HepG2 (cell line): ENCODE measurements at regions not wholly inside any gene's neighbourhood (a gene's known extent, or its start where the extent isn't known, plus 50 kb on each side); places are given as distances from the start of the nearest gene placed in this dataset.

Experiments
- ATAC-seq: fragments of 200-7000 bp; cut with Tn5 transposase; 3 replicates; pipeline ENCODE4 v1.9.1; 2020; ENCODE audit warnings: mild to moderate bottlenecking, moderate library complexity
- BruUV-seq: library from RNA; stranded (reverse); fragments of 400-500 nt; replicated peaks from 2 replicates; lab custom pipeline; 2021; lab: Mats Ljungman, UMichigan
- CTCF ChIA-PET: fragments of 300-600 bp; formaldehyde crosslinking; extraction: SDS; loops from one replicate; lab custom pipeline; 2021; ENCODE audit warnings: low total read pairs, inconsistent platforms, low intra/inter-chr PET ratio; lab: Yijun Ruan, JAX
- POLR2A ChIA-PET: fragments of 350-600 bp; sonication (Branson Sonifier 250); formaldehyde crosslinking; loops from one replicate; lab custom pipeline; 2020; ENCODE audit warnings: antibody characterized with exemption, inconsistent platforms; lab: Yijun Ruan, JAX
- DNase-seq: peaks from one replicate; pipeline ENCODE4 v3.0.0-alpha.2; 2015; ENCODE audit warnings: low spot score
- FAIRE-seq: peaks from 3 replicates; lab custom pipeline; 2011; peaks lifted over from hg19 to GRCh38; lab: Jason Lieb, UNC
- H2AFZ ChIP-seq: one replicate; pipeline ENCODE4 v1.6.1; 2011; ENCODE audit warnings: low read length, inconsistent platforms
- H3K27ac ChIP-seq: fragments of 300-600 bp; 3 replicates; pipeline ENCODE4 v1.8.0; 2011; ENCODE audit warnings: mixed run types, mild to moderate bottlenecking, mixed read lengths, low read length, inconsistent platforms; ENCODE audit not compliant: insufficient read depth; ENCODE audit errors: extremely low read length
- H3K27me3 ChIP-seq, 2 experiments: fragments of 200-600 bp in 1 of 2; 2 replicates in 1 of 2; 3 replicates in 1 of 2; pipeline versions ENCODE4 v1.6.0 to v1.8.0; 2011; ENCODE audit warnings: low read length in 2 of 2, mild to moderate bottlenecking in 2 of 2, moderate library complexity in 2 of 2, inconsistent platforms in 1 of 2; ENCODE audit not compliant: insufficient read depth in 2 of 2, control insufficient read depth in 1 of 2
- H3K36me3 ChIP-seq, 2 experiments: fragments of 200-600 bp in 1 of 2; replicated peaks in 1 of 2; 2 replicates in 1 of 2; 3 replicates in 1 of 2; pipeline versions ENCODE4 v1.5.1 to v1.8.0; 2011; ENCODE audit warnings: low read length in 2 of 2, inconsistent platforms in 1 of 2; ENCODE audit not compliant: insufficient read depth in 2 of 2, control insufficient read depth in 1 of 2
- H3K4me1 ChIP-seq: 2 replicates; pipeline ENCODE4 v1.5.1; 2012; ENCODE audit warnings: low read length, inconsistent platforms; ENCODE audit not compliant: insufficient read depth
- H3K4me2 ChIP-seq: 2 replicates; pipeline ENCODE4 v1.6.0; 2011; ENCODE audit warnings: low read depth, low read length, inconsistent platforms
- H3K4me3 ChIP-seq, 3 experiments: fragments of 200-600 bp in 1 of 3; sonication (generic), shearing (Covaris generic) in 1 of 3; replicated peaks in 1 of 3; 2 replicates each; pipeline ENCODE4 v1.5.1; 2011 to 2016; ENCODE audit warnings: low read length in 3 of 3, inconsistent platforms in 2 of 3, low read depth in 2 of 3, mild to moderate bottlenecking in 2 of 3, control low read depth in 1 of 3, mixed read lengths in 1 of 3; ENCODE audit not compliant: insufficient read depth in 1 of 3
- H3K79me2 ChIP-seq: one replicate; pipeline ENCODE4 v1.6.1; 2011; ENCODE audit warnings: low read length, inconsistent platforms; ENCODE audit not compliant: insufficient read depth
- H3K9ac ChIP-seq: 2 replicates; pipeline ENCODE4 v1.6.0; 2011; ENCODE audit warnings: mild to moderate bottlenecking, low read depth, low read length, inconsistent platforms; ENCODE audit not compliant: insufficient read depth
- H3K9me3 ChIP-seq: 2 replicates; pipeline ENCODE4 v1.5.1; 2012; ENCODE audit warnings: mild to moderate bottlenecking, low read length
- H4K20me1 ChIP-seq: 2 replicates; pipeline ENCODE4 v1.6.0; 2011; ENCODE audit warnings: inconsistent platforms, mild to moderate bottlenecking, low read length, moderate library complexity; ENCODE audit not compliant: insufficient read depth
- PAWR ChIP-seq: sonication (generic); formaldehyde crosslinking; IDR thresholded peaks from 2 replicates; pipeline ENCODE4 v1.4.0; 2020; ENCODE audit warnings: missing genetic modification reagents, mild to moderate bottlenecking, borderline replicate concordance
- SNAI1 ChIP-seq: sonication (generic); formaldehyde crosslinking; IDR thresholded peaks from 2 replicates; pipeline ENCODE4 v1.5.0; 2020; ENCODE audit warnings: mild to moderate bottlenecking, missing genetic modification reagents, borderline replicate concordance
- ZNF7 ChIP-seq: IDR thresholded peaks from 2 replicates; pipeline ENCODE4 v1.6.1; 2016; ENCODE audit warnings: missing biosample characterization, missing genetic modification reagents
- ZNF839 ChIP-seq: sonication (generic); formaldehyde crosslinking; IDR thresholded peaks from 2 replicates; pipeline ENCODE4 v1.4.0; 2020; ENCODE audit warnings: missing genetic modification reagents, mild to moderate bottlenecking, borderline replicate concordance
- WGBS: methylation state at CpG from one replicate; pipeline ENCODE4 v1.1.6; 2017; ENCODE audit warnings: low lambda C conversion rate; 5-methylcytosine and 5-hydroxymethylcytosine counted together
- in situ Hi-C: cut with HindIII; loops from 2 replicates; pipeline ENCODE4 v1.10.0; 2017; ENCODE audit warnings: low pct_unique_long_range_greater_than_20kb; ENCODE audit not compliant: extremely low pct_ligation_motif_present
- intact Hi-C: fragments of 100-400 bp; cut with micrococcal nuclease; formaldehyde crosslinking; loops from one replicate; pipeline ENCODE4 v1.10.0; 2022; ENCODE audit not compliant: unreplicated experiment
- TF ChIP-seq, protein P1 (sequence below): sonication (generic); formaldehyde crosslinking; IDR thresholded peaks from 2 replicates; pipeline ENCODE4 v1.4.0; 2020; ENCODE audit warnings: missing genetic modification reagents

- ATAC-seq: no peak
- intact Hi-C loops (no loop called here), in situ Hi-C loops (no loop called here)
- Histone ChIP-seq H3K36me3 (no peaks in the 10 kb centered on the region), H3K79me2 (no peaks in the 10 kb centered on the region), H3K27ac (no peak overlapping the region), H4K20me1 (no peaks in the 10 kb centered on the region; the same call in 1 of the 2 replicates), H3K4me1 (no peaks in the 10 kb centered on the region), H3K27me3 (peaks cover 1 to 11% of the 10 kb centered on the region in 2 experiments; a peak in 2 of 5 replicates), H3K9me3 (no peaks in the 10 kb centered on the region), H3K4me3 (no peak overlapping the region), H3K4me2 (no peak overlapping the region), H3K9ac (no peak overlapping the region), H2AFZ (no peak overlapping the region)
- no peak for TF ChIP-seq ZNF7 (CRISPR knock-in tag)
- TF ChIP-seq, protein P1, sequence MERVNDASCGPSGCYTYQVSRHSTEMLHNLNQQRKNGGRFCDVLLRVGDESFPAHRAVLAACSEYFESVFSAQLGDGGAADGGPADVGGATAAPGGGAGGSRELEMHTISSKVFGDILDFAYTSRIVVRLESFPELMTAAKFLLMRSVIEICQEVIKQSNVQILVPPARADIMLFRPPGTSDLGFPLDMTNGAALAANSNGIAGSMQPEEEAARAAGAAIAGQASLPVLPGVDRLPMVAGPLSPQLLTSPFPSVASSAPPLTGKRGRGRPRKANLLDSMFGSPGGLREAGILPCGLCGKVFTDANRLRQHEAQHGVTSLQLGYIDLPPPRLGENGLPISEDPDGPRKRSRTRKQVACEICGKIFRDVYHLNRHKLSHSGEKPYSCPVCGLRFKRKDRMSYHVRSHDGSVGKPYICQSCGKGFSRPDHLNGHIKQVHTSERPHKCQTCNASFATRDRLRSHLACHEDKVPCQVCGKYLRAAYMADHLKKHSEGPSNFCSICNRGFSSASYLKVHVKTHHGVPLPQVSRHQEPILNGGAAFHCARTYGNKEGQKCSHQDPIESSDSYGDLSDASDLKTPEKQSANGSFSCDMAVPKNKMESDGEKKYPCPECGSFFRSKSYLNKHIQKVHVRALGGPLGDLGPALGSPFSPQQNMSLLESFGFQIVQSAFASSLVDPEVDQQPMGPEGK (CRISPR knock-in tag): no peak
- ChIA-PET CTCF (no interaction called here), POLR2A (no interaction called here)
- 41% methylated on average over 3 of the region's 3 CpGs for WGBS
- DNase-seq: no peak
- no peak for FAIRE-seq
- no TSS peak for BruUV-seq
Measured at GRCh38 chr15:72972362-72972761, 79.9 kb upstream of the NEO1 start.

DNA sequence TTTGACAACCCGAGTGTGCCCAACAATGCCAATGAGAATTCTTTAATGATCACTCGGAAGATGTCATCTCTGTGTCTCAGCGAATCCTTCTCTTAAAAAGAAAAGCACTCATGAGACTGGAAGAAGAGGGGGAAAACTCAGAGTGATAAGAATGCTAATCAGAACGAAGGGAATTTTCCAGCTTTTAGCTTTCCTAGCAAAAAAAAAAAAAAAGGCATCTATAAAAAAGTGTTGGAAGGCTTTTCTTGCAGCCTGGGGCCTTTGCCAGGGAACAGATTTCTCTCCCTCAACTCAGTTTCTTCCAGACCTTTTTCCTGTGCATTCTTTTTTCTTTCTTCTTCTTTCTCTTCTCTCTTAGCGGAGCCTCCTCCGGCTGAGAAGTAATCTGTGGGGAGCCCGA is 80.5 kb upstream of the NEO1 start:
- Histone ChIP-seq H2AFZ (no peak overlapping the region), H3K4me1 (no peaks in the 10 kb centered on the region), H3K9ac (no peak overlapping the region), H3K9me3 (no peaks in the 10 kb centered on the region), H3K27ac (no peak overlapping the region), H3K4me3 (no peak overlapping the region), H4K20me1 (no peaks in the 10 kb centered on the region; the same call in 1 of the 2 replicates), H3K79me2 (no peaks in the 10 kb centered on the region), H3K27me3 (peaks cover 1 to 6% of the 10 kb centered on the region in 2 experiments; a peak in 1 of 5 replicates), H3K36me3 (no peaks in the 10 kb centered on the region), H3K4me2 (no peak overlapping the region)
- FAIRE-seq (no peak), DNase-seq (no peak), ATAC-seq (no peak)
- in situ Hi-C loops (no loop called here), intact Hi-C loops (no loop called here)
- TF ChIP-seq PAWR (CRISPR knock-in tag) (no peak), ZNF839 (CRISPR knock-in tag) (no peak), SNAI1 (CRISPR knock-in tag) (no peak)
- BruUV-seq: no TSS peak
- CTCF ChIA-PET: no interaction called here
- WGBS: 41% methylated on average over 7 of the region's 7 CpGs
- POLR2A ChIA-PET: no interaction called here
